ENCODE measurements at regions not wholly inside any gene's neighbourhood (a gene's known extent, or its start where the extent isn't known, plus 50 kb on each side); places are given as distances from the start of the nearest gene placed in this dataset.

DNA sequence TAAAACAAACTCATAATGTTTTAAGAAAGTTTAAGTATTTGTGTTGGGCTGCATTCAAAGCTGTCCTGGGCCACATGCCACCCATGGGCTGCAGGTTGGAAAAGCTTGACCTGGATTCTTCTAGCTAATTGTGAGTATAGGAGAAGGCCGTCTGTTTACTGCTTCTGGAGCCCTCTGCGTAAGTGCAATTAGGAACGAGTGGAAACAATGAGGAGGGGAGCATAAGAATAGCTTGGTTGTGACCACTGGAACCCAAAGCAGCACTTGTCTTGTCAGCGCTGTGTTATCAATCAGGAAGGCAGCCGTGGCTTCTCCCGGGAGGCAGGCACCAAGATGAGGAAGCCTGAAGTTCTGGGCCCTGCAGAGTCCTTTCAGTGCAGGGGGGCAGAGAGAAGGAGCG is 110.4 kb upstream of the MBNL2 start:
- no peak for DNase-seq

DNA sequence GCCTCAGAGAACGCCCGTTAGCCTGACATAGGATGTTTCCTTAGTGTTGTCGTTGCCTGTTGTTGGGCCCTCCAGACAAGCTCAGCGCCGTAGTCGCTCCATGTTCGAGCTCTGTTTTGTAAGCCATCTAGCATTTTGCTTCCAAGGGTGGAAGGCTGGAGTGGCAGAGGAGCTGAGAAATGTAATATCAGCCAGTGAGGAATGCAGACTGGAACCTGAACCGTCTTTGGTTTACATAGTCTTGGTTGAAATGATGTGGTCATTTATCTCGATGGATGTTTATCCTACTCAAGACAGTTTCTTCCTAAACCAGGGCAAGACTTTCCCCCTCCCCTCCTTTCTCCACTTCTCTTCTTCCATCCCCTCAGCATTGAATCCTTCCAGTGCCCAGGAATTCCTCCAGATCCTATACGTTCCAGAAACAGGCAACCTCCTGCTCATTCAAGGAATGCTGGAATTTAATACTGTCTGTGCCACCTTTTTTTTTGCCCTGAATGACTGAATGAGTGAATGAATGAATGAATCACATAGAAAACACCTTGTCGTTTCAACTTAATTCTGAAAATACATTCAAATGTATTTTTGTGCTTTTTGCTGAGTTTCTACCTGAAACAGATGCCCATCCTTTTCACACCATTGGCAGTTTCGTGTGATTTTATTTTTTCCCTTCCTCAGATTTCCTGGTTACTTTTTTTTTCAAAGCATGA is 109.5 kb upstream of the MBNL2 start:
- DNase-seq = no peak

DNA sequence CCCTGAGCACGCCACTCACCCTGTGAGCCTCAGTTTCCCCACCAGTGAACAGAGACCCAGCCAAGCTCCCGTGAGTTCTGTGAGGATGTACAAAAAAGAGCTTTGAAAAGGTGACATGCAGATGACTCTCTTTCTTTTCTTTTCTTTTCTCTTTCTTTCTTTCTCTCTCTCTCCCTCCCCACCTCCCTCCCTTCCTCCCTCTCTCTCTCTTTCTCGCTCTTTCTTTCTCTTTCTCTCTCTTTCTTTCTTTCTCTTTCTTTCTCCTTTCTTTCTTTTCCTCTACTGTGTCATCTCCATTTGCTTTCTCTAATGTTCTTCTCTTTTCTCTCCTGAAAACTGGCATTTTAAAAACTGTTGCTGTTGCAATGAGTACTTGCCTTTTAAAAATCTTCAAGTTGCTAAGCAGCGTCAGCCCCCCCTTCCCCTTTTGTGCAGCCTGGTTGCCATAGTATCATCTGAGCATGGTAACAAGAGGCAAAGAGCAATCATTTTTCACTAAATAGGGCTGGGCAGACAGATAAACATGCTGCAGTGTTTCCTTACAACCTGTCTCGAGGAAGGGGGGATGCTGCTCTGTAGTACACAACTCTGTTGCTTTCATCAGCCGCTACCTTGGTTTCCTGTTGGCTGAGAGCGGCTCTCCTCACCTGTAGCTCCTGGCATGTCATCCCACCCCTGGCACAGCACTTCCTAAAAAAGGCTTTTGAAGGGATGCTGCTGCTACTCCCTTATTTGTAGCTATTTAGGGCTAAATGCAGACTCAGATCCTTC is 108.7 kb upstream of the MBNL2 start:
- no peak for DNase-seq

DNA sequence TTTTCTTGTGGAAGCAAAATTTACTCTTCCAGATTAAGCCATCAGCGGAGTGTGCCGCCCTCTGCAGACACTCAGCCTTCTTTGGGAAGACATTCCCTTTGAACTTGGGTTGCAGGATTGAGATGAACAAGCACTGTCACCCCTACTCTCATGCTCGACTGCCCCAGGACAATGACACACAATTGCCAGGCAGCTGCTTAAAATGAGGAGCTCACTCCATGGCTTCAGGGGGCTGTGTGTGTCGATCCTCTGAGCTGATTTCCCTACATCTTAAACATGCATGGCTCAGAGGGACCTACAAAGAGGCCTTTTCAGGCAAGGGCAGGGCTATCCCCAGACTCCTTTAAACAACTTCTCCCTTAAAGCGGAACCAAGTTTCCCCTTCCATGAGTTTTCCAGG is 107.5 kb upstream of the MBNL2 start:
- DNase-seq = no peak

DNA sequence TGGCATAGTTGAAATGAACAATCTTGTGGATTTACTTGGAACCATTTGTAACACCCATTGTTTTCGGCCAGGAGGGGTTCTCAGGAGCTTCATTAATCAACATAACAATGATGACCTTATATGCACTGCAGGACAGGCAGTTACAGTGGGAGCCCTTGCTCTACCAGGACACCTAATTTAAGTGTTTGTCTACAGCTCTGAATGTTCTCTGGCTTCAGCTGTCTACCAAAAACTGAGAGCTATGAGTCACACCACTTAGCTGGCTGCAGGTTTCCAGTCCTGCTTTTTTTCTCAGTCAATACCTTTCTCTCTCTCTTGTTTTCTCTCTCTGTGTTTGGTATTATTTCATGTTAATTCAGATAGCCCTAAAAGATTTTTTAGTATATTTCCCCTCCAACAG is 105.4 kb upstream of the MBNL2 start:
- DNase-seq = no peak

DNA sequence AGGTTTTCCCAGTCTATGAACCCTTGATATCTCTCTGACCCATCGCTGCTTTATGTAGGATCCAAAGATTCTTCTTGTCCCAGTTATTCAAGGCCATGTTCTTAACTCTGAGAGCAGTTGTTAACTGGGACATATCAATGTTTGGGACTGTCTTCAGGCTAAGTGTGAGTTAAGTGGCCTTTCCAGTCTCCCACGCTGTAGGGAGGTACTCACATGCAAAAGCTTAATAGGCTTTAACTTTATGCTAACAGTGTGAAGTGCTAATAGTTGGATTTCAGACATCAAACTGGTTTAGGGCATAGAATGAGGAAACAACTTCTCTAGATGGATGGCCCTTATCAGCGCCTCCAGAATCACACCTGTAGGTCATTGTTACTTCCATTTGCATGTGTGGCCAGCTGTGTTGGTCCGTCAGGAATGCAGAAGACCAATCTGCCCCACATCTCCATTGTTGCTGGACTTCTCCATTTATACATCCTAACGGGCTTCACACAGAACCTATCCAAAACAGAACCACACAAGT is 104.7 kb upstream of the MBNL2 start:
- no peak for DNase-seq

DNA sequence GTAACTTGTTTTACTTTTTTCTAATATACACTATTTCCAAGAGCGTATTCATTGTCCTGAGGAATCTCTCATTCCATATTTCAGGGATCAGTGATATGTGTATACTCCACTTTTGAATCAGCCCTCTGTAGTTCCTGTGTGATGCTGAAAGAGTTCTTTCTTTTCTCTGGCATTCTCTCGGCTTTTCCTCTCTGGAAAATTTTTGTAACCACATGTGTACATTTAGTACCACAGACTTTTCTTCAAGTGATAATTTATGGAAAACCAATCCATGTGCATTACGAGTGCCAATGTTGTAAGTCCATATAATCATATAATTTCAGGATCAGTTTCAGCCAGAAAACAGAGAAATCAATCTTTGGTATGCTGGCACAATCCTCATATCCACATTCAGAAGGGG is 102.2 kb upstream of the MBNL2 start:
- DNase-seq = no peak

DNA sequence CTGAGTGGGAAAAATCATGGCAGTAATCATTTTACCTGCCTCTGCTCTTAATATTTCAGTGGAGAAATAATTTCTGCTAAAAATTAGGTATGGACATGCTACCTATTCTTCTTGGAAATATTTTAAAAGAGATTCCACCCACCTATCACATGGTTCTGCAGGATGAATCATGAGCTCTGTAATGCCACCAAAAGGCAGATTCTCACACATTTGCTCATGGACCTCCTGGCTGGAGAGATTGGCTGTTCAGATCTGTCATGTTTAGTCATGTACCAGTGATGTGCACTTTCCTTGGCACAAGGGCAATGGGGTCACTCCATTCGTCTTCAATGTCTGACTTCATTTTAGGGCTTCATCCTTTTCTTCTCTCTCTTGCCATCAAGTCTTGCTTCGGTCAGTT is 101.8 kb upstream of the MBNL2 start:
- DNase-seq = no peak

DNA sequence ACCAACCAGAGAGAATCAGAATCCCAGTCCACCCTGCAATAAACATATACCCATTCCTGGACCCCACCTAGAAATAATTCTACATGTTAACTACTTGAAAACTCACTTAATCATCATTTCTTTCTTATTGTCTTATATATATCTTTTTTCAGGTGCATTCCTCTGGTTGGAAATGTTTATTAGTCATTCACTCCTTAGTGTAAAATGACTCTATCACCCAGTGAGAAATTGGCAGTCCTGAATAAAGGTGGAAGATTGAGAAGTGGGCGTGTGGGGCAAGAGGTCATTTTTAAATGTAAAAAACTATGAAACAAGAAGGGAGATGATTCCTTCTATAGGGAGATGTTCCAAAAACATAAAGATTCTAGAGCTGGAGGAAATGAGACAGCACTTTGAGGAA is 101.2 kb upstream of the MBNL2 start:
- DNase-seq = no peak

DNA sequence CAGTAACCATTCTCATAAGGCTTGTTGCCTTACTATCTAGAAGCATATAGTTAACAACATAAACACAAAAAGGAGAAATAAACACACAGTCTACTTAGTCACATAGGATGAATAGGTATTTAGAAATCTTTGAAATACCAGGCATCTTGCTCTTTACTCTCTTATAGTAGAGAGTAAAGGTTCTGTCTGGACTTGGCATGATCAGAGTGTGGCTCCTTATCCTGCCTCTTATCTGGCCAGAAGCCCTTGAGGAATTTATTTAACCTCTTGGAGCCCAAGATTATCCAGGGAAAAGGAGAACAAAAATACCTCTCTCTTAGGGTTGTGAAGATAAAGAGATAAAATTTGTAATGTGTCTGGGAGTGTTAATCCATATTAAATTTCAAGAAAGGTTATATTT is 100.2 kb upstream of the MBNL2 start:
- no peak for DNase-seq

DNA sequence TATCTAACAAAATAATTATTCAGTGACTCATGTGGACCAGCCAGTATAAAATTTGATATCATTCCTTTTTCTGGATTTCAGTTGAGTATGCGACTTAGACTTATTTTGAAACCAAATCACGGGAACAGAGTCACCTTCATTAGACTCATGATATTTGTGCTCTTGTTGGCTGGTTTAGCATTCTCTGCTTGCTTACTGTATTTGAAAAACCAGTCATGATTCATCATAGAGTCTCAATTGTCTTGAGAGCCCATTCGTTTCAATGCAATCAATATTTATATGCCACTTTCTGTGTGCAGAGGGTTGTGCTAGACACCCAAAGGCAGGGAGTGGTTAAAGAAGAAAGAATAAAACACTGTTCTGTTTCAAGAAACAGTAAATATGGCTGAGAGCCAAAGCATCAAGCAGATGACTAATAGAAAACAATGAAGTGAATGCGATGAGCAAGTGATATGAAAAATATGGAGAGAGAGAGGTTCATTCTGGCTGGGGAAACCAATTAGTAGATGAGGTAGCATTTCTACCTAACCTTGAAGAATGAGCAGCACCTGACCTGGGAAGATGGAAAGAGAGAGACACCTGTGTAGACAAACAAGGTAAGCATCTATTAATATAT is 99.6 kb upstream of the MBNL2 start:
- DNase-seq = no peak

DNA sequence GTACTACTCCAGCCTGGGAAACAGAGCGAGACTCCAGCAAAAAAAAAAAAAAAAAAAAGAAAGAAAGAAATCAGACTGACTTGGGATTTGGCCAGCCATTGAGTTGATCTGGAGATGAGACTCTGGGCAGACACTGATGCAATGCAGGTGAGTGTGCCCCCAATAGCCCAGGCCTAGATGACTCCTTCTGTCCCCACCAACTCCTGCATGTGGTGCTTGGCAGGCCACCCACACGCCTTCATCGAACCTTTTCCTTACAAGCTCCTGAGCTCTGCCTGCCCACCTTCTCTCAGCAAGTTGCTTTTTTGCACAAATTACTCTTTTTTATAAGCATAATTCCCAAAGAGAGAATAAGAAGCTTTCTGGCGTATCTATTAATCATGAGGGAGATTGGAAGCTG is 97.9 kb upstream of the MBNL2 start:
- no peak for DNase-seq

DNA sequence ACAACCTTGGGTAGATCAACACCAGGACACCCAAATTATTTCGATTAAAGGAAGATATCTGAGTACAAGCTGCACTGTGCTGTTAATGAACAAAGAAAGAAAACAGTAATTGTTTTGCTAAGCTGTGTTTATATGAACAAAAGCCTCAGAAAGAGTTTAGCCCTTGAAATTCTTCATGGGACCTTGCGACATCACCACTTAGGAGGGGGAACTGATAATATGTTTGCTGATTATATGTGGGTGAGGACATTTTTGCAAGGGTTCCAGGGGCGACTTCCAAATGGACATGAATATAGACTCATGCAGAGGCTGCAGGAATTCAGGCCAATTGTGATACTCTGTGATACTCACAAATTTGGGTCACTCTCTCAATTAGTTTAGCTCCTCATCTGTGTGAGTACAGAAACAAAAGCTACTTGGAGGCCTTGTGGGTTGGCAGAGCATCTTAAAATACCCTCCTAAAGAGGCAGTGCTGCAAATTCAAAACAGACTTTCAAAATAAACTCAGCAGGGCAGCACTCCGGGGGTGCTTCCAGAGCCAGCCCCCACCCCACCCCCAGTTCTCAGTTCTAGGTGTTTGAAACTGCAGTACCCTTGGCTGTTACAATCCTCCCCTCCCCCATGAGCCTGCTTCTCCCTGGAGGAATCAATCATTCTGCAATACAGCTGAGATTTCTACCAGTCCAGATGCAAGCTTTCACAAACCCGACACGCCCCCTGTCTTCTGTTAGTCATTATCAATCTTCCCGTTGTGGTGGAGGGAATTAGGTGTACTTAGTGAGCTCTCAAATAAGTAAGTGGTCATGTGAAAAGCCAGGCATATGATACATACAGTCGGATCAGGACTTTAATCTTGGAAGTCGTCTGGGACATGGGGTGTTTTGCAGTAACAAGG is 97.0 kb upstream of the MBNL2 start:
- DNase-seq = no peak

DNA sequence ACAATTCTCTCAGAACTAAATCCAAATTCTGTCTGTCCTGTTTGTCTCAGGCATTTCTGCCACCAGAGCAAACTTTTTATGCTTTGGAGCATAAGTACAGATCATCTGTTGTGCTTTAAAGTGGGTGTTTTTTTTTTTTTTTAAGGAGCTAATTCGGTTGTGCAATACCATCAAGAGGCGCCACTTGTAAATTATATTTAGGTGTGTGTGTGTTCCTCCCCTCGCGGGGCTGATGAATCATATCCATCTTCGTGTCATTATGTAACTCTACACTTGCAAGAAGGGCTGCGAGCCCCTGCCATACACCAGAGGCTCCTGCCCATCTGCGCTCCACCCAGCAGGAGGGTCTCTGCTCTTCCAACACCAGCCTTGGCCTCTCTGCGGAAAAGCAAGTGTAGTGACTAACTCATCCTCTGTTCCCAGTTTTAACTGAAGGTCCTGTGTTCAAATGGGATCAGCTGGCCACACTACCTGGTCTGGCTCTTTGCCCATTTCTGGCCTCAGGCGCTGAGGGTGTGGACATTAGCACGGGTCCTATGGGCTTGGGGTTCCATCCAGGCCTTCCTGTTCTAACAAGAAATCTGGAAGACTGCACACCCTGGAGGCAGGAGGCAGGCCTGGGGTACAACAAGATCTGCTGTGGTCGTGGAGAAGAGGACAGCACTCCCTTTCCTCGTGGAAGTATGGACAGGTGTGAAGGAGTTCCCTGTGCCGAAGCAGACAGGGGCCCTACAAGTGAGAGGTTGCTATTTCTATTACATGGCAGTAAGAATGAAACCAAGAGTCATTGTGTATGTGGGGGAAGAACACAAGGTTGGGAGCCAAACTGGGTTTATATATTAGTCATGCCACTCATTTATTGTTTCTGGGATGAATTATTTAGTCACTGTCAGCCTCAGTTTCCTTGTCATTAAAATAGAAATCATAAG is 96.1 kb upstream of the MBNL2 start:
- no peak for DNase-seq

DNA sequence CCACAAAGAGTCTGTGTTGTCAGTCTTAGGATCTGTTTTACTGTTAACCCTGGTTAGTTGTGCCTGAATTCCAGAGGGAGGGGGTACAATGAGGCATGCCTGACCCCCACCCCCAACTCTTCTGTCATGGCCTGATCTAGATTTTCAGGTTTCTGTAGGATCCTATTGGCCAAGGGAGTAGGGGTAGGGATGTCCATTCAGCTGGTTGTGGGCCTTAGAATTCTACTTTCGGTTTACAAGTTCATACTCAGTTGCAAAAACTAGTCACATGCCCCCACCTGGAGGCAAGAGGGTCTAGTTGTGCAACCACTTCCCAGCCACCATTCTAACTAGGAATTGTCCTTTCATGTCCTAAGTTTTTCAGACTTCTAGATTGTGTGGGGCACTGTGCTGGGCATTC is 94.3 kb upstream of the MBNL2 start:
- DNase-seq = no peak

DNA sequence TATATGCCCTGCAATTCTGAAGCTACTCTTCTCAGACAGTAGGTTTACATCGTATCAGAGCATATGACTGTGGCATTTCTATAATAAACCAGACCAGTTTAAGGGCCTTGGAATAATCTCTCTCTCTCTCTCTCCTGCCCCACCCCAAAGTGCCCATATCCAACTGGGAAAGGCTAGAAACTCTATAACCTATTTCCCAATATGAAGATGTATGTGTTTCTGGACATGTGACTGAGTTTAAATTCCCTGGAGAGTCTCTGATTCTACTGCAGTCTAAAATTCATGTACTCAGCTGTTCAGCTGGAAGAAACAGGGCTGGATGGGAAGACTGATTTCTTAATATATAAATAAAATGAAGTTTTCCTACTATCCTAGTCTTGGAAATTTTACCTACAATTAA is 91.9 kb upstream of the MBNL2 start:
- no peak for DNase-seq

DNA sequence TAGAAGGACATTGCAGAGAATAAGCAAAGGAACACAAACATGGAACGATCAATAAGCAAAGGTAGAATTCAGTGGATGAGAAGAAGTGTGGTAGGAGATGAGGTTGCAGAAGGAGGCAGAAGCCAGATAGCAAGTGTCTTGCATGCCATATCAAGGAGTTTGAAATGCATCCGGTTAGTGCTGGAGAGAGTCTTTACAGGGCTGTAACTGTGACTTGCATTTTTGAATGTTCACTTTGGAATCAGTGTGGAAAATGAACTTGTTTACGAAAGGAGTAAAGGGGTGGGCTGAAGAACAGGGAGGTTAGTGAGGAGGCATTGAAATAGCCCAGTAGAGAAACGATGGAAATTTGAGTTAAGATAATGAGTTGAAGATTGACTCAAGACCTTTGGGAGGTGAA is 90.7 kb upstream of the MBNL2 start:
- DNase-seq = no peak

DNA sequence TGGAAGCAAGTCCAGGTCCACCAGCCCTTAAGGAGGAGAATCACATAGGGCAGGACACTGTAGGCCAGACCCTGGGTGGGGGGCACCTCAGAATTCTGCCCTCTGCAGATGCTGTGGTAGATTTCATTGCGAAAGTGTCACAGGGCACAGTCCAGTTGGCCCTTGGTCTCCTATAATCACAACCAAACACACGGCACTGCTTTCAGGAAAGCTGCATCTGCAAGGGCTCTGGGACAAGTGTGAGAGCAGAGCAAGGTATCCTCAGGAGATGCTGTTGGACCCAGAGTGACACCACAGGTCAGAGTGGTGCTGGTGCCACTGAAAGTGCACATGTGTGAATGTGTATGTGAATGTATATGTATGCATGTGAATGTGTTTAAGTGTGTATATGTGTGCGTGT is 88.6 kb upstream of the MBNL2 start:
- no peak for DNase-seq

DNA sequence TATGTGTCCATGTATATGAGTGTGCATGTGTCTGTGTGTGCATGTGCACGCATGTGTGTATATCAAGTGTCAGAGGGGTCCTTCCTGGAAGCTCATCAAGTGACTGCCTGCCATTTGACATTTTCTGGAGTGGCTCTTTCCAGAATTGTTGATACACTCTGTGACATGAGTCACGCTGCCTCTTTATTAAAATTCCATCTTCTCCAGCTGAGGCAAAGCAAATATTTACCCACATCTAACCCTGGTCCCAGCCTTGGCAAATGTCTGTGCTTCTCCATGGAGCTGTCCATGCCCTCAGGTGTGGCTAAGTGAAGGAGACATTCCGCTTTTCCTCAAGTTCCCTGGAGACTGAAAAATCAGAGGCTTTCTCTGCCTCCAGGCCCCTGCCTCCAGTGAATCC is 88.2 kb upstream of the MBNL2 start:
- DNase-seq = no peak

DNA sequence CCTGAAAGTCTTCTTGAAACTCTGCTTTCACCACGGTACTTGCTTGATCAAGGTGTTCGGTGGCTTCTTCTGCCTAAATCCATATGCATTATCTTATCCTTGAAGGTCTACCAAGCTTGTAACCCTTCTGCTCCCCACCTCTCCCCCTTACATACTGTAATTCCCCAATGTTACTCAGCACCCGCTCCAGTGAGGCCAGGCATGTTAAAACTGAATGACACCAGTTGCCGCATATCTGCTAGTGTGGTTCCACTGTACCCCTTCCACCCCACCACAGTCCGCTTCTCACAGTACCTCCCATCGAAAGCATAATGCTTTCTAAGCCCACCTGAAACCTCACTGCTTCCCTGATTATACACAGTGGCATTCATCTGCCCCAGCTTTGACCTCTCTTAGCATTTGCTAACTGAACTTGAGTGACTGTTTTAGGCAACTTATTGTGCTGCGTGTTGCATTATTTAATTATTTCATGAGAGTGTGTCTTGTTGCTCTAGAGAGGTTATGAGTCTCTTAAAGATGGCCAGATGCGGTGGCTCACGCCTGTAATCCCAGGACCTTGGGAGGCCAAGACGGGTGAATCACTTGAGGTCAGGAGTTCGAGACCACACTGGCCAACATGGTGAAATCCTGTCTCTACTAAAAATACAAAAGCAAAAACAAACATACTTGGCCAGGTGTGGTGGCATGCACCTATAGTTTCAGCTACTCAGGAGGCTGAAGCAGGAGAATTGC is 87.6 kb upstream of the MBNL2 start:
- DNase-seq = no peak

DNA sequence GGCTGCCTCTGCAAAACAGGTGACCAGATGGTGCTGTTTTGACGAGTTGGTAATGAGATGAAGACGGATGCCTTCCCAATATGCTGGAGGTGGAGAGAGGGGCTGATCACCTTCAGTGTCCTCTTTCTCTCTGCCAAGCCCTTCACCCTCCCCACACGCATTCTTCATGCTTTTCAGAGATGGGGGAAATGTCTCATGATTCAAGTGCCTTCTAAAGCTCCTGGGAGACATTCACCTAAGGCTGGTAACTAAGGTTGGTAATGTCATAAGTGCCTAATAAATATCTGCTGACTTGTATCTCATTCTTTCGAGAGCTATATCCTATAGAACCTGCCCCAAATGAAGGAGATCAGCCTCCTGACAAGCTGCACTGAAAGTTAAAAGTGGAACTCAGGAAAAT is 86.2 kb upstream of the MBNL2 start:
- no peak for DNase-seq

All from CD4-positive, alpha-beta T cell treated with Interleukin-10 for 1 hour (primary cell).